WTC11 (cell line): ENCODE measurements at regions not wholly inside any gene's neighbourhood (a gene's known extent, or its start where the extent isn't known, plus 50 kb on each side); places are given as distances from the start of the nearest gene placed in this dataset.

Source experiments
- ATAC-seq: fragments of 200-7000 bp; cut with Tn5 transposase; 2 replicates; pipeline ENCODE4 v1.10.0; 2021; ENCODE audit warnings: mild to moderate bottlenecking, moderate library complexity
- CTCF ChIA-PET: fragments of 300-600 bp; sonication (Branson Sonifier 250); formaldehyde crosslinking; loops from one replicate; lab custom pipeline; 2021; ENCODE audit warnings: antibody characterized with exemption; lab: Charles Lee
- POLR2A ChIA-PET: fragments of 350-600 bp; sonication (Branson Sonifier 250); formaldehyde crosslinking; loops from one replicate; lab custom pipeline; 2021; ENCODE audit warnings: antibody characterized with exemption; lab: Charles Lee
- DNase-seq: peaks from one replicate; pipeline ENCODE4 v3.0.0; 2021; ENCODE audit warnings: low spot score
- H3K27ac Mint-ChIP-seq: 2 replicates; pipeline ENCODE4 v1.8.0; 2021; ENCODE audit warnings: mixed read lengths
- H3K27me3 Mint-ChIP-seq: 2 replicates; pipeline ENCODE4 v1.8.0; 2021; ENCODE audit warnings: low read depth, mild to moderate bottlenecking, moderate library complexity, mixed read lengths
- H3K36me3 Mint-ChIP-seq: 2 replicates; pipeline ENCODE4 v1.8.0; 2021; ENCODE audit warnings: mixed read lengths
- H3K4me1 Mint-ChIP-seq: 2 replicates; pipeline ENCODE4 v1.8.0; 2022; ENCODE audit warnings: mixed read lengths
- H3K4me3 Mint-ChIP-seq: 2 replicates; pipeline ENCODE4 v1.8.0; 2021; ENCODE audit warnings: mild to moderate bottlenecking, moderate library complexity, mixed read lengths
- H3K9me3 Mint-ChIP-seq: 2 replicates; pipeline ENCODE4 v1.8.0; 2021; ENCODE audit warnings: mixed read lengths
- CREM ChIP-seq: sonication (generic); formaldehyde crosslinking; IDR thresholded peaks from 2 replicates; pipeline ENCODE4 v1.8.1; 2022; ENCODE audit warnings: mild to moderate bottlenecking, missing genetic modification reagents, moderate library complexity
- ELF4 ChIP-seq: sonication (generic); formaldehyde crosslinking; IDR thresholded peaks from 2 replicates; pipeline ENCODE4 v1.8.1; 2022; ENCODE audit warnings: low read depth, mild to moderate bottlenecking, moderate library complexity, missing genetic modification reagents
- FOXJ3 ChIP-seq: sonication (generic); formaldehyde crosslinking; IDR thresholded peaks from 2 replicates; pipeline ENCODE4 v1.9.0; 2021; ENCODE audit warnings: missing genetic modification reagents, mild to moderate bottlenecking, borderline replicate concordance
- FOXP1 ChIP-seq: sonication (generic); formaldehyde crosslinking; IDR thresholded peaks from 2 replicates; pipeline ENCODE4 v1.8.0; 2022; ENCODE audit warnings: missing genetic modification reagents, mild to moderate bottlenecking, moderate library complexity, borderline replicate concordance
- FOXP4 ChIP-seq: sonication (generic); formaldehyde crosslinking; IDR thresholded peaks from 2 replicates; pipeline ENCODE4 v1.8.0; 2022; ENCODE audit warnings: mild to moderate bottlenecking, missing genetic modification reagents
- GTF2I ChIP-seq: fragments of 250-450 bp; sonication (Bioruptor Pico); conservative IDR thresholded peaks from 2 replicates; pipeline ENCODE4 v1.4.0; 2021; ENCODE audit warnings: mild to moderate bottlenecking
- HMGA2 ChIP-seq: fragments of 250-450 bp; sonication (Bioruptor Pico); IDR thresholded peaks from 2 replicates; pipeline ENCODE4 v1.4.0; 2021; ENCODE audit warnings: mild to moderate bottlenecking, moderate library complexity
- RELA ChIP-seq: sonication (generic); formaldehyde crosslinking; IDR thresholded peaks from 2 replicates; pipeline ENCODE4 v1.8.1; 2022; ENCODE audit warnings: missing genetic modification reagents, mild to moderate bottlenecking, borderline replicate concordance
- SOX15 ChIP-seq: fragments of 250-450 bp; sonication (Bioruptor Pico); IDR thresholded peaks from 2 replicates; pipeline ENCODE4 v1.9.0; 2021; ENCODE audit warnings: mild to moderate bottlenecking
- TCF7 ChIP-seq: sonication (generic); formaldehyde crosslinking; IDR thresholded peaks from 2 replicates; pipeline ENCODE4 v1.8.0; 2022; ENCODE audit warnings: mild to moderate bottlenecking, low read depth, missing genetic modification reagents, moderate library complexity
- TEAD4 ChIP-seq: sonication (generic); formaldehyde crosslinking; IDR thresholded peaks from 2 replicates; pipeline ENCODE4 v1.8.0; 2022; ENCODE audit warnings: mild to moderate bottlenecking, missing genetic modification reagents
- ZBTB21 ChIP-seq: sonication (generic); formaldehyde crosslinking; IDR thresholded peaks from 2 replicates; pipeline ENCODE4 v1.8.1; 2023; ENCODE audit warnings: mild to moderate bottlenecking, missing genetic modification reagents, borderline replicate concordance
- TF ChIP-seq, protein P1 (sequence below): fragments of 250-450 bp; sonication (Bioruptor Pico); IDR thresholded peaks from 2 replicates; pipeline ENCODE4 v1.9.0; 2021; ENCODE audit warnings: mild to moderate bottlenecking
- TF ChIP-seq, protein P2 (sequence below): sonication (generic); formaldehyde crosslinking; IDR thresholded peaks from 2 replicates; pipeline ENCODE4 v1.8.1; 2023; ENCODE audit warnings: mild to moderate bottlenecking, moderate library complexity, missing genetic modification reagents
- TF ChIP-seq, protein P3 (sequence below): sonication (generic); formaldehyde crosslinking; IDR thresholded peaks from 2 replicates; pipeline ENCODE4 v1.8.1; 2023; ENCODE audit warnings: mild to moderate bottlenecking, missing genetic modification reagents
- TF ChIP-seq, protein P4 (sequence below): fragments of 250-450 bp; sonication (Bioruptor Pico); IDR thresholded peaks from 2 replicates; pipeline ENCODE4 v1.9.0; 2021; ENCODE audit warnings: mild to moderate bottlenecking

DNA sequence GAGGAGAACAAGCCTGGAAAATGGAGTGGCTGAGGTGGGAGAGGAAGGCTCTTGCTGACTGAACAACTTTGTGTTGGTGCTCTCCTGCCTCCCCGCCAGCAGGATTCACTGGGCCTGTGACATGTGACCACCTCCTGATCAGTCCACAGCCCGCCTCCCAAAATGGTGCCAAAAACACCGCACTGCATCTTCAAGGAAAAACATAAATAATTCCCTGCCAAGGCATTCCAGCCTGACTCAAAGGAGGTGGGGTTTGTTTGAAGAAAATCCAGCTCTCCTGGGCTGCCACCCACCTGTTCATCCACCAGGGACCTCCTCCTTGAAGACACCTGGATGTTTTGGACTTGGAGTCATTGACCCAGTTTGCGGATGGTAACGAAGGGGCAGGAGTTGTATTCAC is 83.8 kb upstream of the PIWIL1 start:
- ChIA-PET CTCF (no interaction called here), POLR2A (no interaction called here)
- H3K27me3 Mint-ChIP-seq: peaks cover 10% of the 10 kb centered on the region
- peaks cover 46% of the 10 kb centered on the region for H3K36me3 Mint-ChIP-seq
- H3K4me3 Mint-ChIP-seq: no peak overlapping the region
- H3K4me1 Mint-ChIP-seq: no peaks in the 10 kb centered on the region
- H3K9me3 Mint-ChIP-seq: peaks cover 61% of the 10 kb centered on the region
- ATAC-seq (no peak), DNase-seq (no peak)
- no peak for TF ChIP-seq ELF4
- TF ChIP-seq, protein P1, sequence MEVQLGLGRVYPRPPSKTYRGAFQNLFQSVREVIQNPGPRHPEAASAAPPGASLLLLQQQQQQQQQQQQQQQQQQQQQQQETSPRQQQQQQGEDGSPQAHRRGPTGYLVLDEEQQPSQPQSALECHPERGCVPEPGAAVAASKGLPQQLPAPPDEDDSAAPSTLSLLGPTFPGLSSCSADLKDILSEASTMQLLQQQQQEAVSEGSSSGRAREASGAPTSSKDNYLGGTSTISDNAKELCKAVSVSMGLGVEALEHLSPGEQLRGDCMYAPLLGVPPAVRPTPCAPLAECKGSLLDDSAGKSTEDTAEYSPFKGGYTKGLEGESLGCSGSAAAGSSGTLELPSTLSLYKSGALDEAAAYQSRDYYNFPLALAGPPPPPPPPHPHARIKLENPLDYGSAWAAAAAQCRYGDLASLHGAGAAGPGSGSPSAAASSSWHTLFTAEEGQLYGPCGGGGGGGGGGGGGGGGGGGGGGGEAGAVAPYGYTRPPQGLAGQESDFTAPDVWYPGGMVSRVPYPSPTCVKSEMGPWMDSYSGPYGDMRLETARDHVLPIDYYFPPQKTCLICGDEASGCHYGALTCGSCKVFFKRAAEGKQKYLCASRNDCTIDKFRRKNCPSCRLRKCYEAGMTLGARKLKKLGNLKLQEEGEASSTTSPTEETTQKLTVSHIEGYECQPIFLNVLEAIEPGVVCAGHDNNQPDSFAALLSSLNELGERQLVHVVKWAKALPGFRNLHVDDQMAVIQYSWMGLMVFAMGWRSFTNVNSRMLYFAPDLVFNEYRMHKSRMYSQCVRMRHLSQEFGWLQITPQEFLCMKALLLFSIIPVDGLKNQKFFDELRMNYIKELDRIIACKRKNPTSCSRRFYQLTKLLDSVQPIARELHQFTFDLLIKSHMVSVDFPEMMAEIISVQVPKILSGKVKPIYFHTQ (CRISPR knock-in tag): no peak
- TF ChIP-seq SOX15 (CRISPR knock-in tag): no peak
- TF ChIP-seq, protein P2, sequence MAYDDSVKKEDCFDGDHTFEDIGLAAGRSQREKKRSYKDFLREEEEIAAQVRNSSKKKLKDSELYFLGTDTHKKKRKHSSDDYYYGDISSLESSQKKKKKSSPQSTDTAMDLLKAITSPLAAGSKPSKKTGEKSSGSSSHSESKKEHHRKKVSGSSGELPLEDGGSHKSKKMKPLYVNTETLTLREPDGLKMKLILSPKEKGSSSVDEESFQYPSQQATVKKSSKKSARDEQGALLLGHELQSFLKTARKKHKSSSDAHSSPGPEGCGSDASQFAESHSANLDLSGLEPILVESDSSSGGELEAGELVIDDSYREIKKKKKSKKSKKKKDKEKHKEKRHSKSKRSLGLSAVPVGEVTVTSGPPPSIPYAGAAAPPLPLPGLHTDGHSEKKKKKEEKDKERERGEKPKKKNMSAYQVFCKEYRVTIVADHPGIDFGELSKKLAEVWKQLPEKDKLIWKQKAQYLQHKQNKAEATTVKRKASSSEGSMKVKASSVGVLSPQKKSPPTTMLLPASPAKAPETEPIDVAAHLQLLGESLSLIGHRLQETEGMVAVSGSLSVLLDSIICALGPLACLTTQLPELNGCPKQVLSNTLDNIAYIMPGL (CRISPR knock-in tag): no peak
- TF ChIP-seq GTF2I (CRISPR knock-in tag): no peak
- TF ChIP-seq TEAD4: no peak
- TF ChIP-seq ZBTB21 (CRISPR knock-in tag): no peak
- no peak for TF ChIP-seq FOXP4
- TF ChIP-seq FOXP1 (CRISPR knock-in tag): no peak
- H3K27ac Mint-ChIP-seq: no peak overlapping the region

- H3K4me3 Mint-ChIP-seq: no peak overlapping the region
- no peak for TF ChIP-seq FOXJ3 (CRISPR knock-in tag)
- TF ChIP-seq, protein P3, sequence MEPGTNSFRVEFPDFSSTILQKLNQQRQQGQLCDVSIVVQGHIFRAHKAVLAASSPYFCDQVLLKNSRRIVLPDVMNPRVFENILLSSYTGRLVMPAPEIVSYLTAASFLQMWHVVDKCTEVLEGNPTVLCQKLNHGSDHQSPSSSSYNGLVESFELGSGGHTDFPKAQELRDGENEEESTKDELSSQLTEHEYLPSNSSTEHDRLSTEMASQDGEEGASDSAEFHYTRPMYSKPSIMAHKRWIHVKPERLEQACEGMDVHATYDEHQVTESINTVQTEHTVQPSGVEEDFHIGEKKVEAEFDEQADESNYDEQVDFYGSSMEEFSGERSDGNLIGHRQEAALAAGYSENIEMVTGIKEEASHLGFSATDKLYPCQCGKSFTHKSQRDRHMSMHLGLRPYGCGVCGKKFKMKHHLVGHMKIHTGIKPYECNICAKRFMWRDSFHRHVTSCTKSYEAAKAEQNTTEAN: no peak
- no peak for TF ChIP-seq HMGA2 (CRISPR knock-in tag)
- no peak for TF ChIP-seq TCF7 (CRISPR knock-in tag)
- TF ChIP-seq, protein P4, sequence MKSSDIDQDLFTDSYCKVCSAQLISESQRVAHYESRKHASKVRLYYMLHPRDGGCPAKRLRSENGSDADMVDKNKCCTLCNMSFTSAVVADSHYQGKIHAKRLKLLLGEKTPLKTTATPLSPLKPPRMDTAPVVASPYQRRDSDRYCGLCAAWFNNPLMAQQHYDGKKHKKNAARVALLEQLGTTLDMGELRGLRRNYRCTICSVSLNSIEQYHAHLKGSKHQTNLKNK (CRISPR knock-in tag): no peak
- TF ChIP-seq GTF2I (CRISPR knock-in tag): no peak
- no peak for TF ChIP-seq RELA
- TF ChIP-seq CREM (CRISPR knock-in tag): no peak
- TF ChIP-seq, all 79 proteins: peak for 0
- POLR2A ChIA-PET: interaction anchor here (0.6 kb wide), 1 partner anchor 1089 kb away, joined by 3 read pairs; no protein-coding TSS in a partner anchor
- H3K9me3 Mint-ChIP-seq: peaks cover 62% of the 10 kb centered on the region
- ATAC-seq: no peak
- peaks cover 49% of the 10 kb centered on the region for H3K36me3 Mint-ChIP-seq
- no peak overlapping the region for H3K27ac Mint-ChIP-seq
- no peaks in the 10 kb centered on the region for H3K4me1 Mint-ChIP-seq
- CTCF ChIA-PET: interaction anchor here (0.6 kb wide), 1 partner anchor 919 kb away, joined by 6 read pairs; no protein-coding TSS in a partner anchor
- DNase-seq: no peak
- peaks cover 16% of the 10 kb centered on the region for H3K27me3 Mint-ChIP-seq
These were observed 83.0 kb upstream of the PIWIL1 start for GRCh38 chr12:130254461-130255276.
